WTC11 (cell line): ENCODE measurements at regions not wholly inside any gene's neighbourhood (a gene's known extent, or its start where the extent isn't known, plus 50 kb on each side); places are given as distances from the start of the nearest gene placed in this dataset.

Source experiments
- CTCF ChIP-seq: fragments of 200-600 bp; IDR thresholded peaks from 2 replicates; pipeline ENCODE4 v1.8.0; 2022; ENCODE audit warnings: antibody characterized with exemption
- ZNF671 ChIP-seq: fragments of 250-450 bp; sonication (Bioruptor Pico); IDR thresholded peaks from 2 replicates; pipeline ENCODE4 v1.8.0; 2021; ENCODE audit warnings: mild to moderate bottlenecking

GRCh38 chr4:129546531-129546930, 450.6 kb downstream of the C4orf33 start:
- no peak for TF ChIP-seq CTCF
- TF ChIP-seq ZNF671: no peak
